ENCODE measurements at regions not wholly inside any gene's neighbourhood (a gene's known extent, or its start where the extent isn't known, plus 50 kb on each side); places are given as distances from the start of the nearest gene placed in this dataset.
"Not testable (repeated sequence)": the region's sequence is repeated elsewhere in the genome, so short reads cannot be mapped to it uniquely, and the experiment has no call there.

DNA sequence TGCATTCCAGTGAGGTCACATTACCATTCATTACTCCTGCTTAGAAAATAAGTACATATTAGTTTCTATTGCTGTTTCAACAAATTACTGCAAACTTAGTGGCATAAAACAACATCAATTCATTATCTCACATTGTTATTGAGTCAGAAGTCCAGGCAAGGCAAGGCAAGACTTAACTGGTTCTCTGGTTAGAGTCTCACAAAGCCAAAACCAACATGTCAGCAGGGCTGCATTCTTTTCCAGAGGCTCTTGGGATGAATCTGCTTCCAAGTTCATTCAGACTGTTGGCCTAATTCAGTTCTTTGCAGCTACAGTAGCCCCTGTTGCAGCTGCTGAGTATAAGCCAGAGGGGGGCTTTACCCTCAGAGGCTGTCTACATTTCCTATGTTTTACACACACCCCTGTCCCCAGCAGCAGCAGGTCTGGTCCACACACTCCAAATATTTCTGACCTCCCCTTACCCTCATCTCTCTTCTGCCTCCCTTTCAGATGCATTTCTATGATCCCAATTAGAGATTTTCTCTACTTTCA, 892.1 kb upstream of the EPHA5 start:
- no peak for DNase-seq
- H3K27me3 ChIP-seq (replicated peaks in 1 of 7) = no peaks in the 10 kb centered on the region
- peaks cover 0 to 10% (median 0%) of the 10 kb centered on the region in 8 donors for H3K9me3 ChIP-seq
- H3K36me3 ChIP-seq = no peaks in the 10 kb centered on the region
- H3K4me1 ChIP-seq = no peaks in the 10 kb centered on the region
- H3K27ac ChIP-seq = no peak overlapping the region
- no peak overlapping the region for H3K4me3 ChIP-seq
- intact Hi-C loops (cut with DNase I; ENCODE audit: low total_unique reads) = no loop called here
- TF ChIP-seq POLR2A (IDR thresholded peaks at IDR 0.05) (no peak), POLR2AphosphoS5 (IDR thresholded peaks at IDR 0.05) (no peak)
- TF ChIP-seq, protein P1, sequence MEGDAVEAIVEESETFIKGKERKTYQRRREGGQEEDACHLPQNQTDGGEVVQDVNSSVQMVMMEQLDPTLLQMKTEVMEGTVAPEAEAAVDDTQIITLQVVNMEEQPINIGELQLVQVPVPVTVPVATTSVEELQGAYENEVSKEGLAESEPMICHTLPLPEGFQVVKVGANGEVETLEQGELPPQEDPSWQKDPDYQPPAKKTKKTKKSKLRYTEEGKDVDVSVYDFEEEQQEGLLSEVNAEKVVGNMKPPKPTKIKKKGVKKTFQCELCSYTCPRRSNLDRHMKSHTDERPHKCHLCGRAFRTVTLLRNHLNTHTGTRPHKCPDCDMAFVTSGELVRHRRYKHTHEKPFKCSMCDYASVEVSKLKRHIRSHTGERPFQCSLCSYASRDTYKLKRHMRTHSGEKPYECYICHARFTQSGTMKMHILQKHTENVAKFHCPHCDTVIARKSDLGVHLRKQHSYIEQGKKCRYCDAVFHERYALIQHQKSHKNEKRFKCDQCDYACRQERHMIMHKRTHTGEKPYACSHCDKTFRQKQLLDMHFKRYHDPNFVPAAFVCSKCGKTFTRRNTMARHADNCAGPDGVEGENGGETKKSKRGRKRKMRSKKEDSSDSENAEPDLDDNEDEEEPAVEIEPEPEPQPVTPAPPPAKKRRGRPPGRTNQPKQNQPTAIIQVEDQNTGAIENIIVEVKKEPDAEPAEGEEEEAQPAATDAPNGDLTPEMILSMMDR (IDR thresholded peaks at IDR 0.05 in 8 of 11, conservative IDR thresholded peaks at IDR 0.05 in 3 of 11) = no peak

DNA sequence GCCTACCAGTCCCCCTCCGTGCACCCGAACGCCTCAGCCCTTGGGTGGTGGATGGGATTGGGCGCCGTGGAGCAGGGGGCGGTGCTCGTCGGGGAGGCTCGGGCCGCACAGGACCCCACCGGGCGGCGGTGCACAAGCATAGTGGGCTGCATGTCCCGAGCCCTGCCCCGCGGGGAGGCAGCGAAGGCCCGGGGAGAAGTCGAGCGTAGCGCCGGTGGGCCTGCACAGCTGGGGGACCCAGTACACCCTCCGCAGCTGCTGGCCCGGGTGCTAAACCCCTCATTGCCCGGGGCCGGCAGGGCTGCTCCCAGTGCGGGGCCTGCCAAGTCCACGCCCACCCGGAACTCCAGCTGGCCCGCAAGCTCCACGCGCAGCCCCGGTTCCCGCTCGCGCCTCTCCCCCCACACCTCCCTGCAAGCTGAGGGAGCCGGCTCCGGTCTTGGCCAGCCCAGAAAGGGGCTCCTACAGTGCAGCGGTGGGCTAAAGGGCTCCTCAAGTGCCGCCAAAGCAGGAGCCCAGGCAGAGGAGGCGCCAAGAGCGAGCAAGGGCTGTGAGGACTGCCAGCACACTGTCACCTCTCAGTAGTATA, 891.3 kb upstream of the EPHA5 start:
- H3K27ac ChIP-seq; H3K4me3 ChIP-seq; H3K9me3 ChIP-seq; H3K27me3 ChIP-seq (replicated peaks in 1 of 7); H3K4me1 ChIP-seq; intact Hi-C loops (cut with DNase I; ENCODE audit: low total_unique reads); H3K36me3 ChIP-seq: not testable (repeated sequence)
- peak; percentile 65 for DNase-seq
- 92 to 97% (median 95%) methylated on average over 11 to 42 of the region's 42 CpGs for WGBS, 5 donors

DNA sequence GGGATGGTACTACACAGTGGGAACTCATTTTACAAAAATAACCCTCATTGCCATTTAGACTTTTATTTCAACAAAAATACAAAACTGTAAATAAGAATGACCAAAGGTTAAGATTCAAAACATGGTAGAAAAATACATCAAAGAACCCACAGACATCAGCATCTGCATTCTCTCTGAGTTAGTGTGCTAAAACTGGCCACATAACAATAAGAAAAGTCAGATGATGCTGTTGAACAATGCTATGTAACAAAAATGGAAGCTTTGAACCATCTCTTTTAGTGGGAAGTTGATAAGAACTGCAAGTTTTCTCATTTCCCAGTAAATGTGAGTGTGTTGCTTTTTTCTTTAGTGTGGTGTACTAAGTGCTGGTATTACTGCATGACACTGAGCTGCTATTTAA, 888.4 kb upstream of the EPHA5 start:
- intact Hi-C loops (cut with DNase I; ENCODE audit: low total_unique reads) = no loop called here
- no peak for DNase-seq
- H3K9me3 ChIP-seq = peaks cover 0 to 10% (median 0%) of the 10 kb centered on the region in 8 donors

DNA sequence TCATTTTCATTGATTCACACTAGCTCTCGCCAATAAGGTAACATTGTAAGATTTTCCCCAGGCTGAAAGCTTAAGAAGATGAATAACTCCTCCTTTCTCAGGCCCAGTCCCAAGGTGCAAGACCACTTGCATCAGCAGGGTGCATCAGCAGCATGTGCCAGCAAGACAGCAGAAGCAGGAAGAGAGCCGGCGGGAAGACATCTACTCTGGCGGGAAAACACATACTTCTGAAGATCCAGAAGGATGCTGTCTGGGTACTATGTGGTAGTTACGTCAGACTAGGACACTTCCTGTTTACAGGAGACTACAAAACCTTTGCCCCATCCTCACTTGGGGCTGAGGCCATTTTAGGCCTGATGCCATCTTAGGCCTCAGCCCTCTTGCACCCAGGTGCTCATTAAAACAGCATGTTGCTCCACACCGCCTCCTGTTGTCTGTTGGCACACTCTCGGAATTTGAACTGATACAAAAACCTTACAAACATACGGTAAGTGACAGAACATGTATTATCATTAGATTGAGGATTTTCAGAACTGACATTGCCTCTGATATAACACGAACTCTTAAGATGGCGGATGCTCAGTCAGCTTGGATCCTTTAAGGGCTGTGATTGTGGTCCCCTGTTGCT, 886.5 kb upstream of the EPHA5 start:
- H3K4me1 ChIP-seq = no peaks in the 10 kb centered on the region
- no peaks in the 10 kb centered on the region for H3K36me3 ChIP-seq
- H3K4me3 ChIP-seq = no peak overlapping the region
- DNase-seq = no peak
- H3K27ac ChIP-seq = no peak overlapping the region
- peaks cover 0 to 23% (median 9%) of the 10 kb centered on the region in 8 donors for H3K9me3 ChIP-seq
- no peaks in the 10 kb centered on the region for H3K27me3 ChIP-seq (replicated peaks in 1 of 7)
- intact Hi-C loops (cut with DNase I; ENCODE audit: low total_unique reads) = no loop called here
- WGBS, 5 donors = 82 to 91% (median 89%) methylated on average over 10 of the region's 10 CpGs
- no peak for TF ChIP-seq POLR2A (IDR thresholded peaks at IDR 0.05)
- no peak for TF ChIP-seq POLR2AphosphoS5 (IDR thresholded peaks at IDR 0.05)
- TF ChIP-seq, protein P1 (IDR thresholded peaks at IDR 0.05 in 8 of 11, conservative IDR thresholded peaks at IDR 0.05 in 3 of 11) = no peak

More for the DNA sequence above, 888.4 kb upstream of the EPHA5 start:
- Histone ChIP-seq H3K27me3 (replicated peaks in 1 of 7) (no peaks in the 10 kb centered on the region), H3K27ac (no peak overlapping the region), H3K36me3 (no peaks in the 10 kb centered on the region), H3K4me3 (no peak overlapping the region), H3K4me1 (no peaks in the 10 kb centered on the region)
- TF ChIP-seq POLR2AphosphoS5 (IDR thresholded peaks at IDR 0.05) = no peak
- TF ChIP-seq, protein P1 (IDR thresholded peaks at IDR 0.05 in 8 of 11, conservative IDR thresholded peaks at IDR 0.05 in 3 of 11) = no peak
